Small intestine (tissue), 7 donors: ENCODE measurements at regions not wholly inside any gene's neighbourhood (a gene's known extent, or its start where the extent isn't known, plus 50 kb on each side); places are given as distances from the start of the nearest gene placed in this dataset.

Source experiments
- DNase-seq, 2 donors: peaks; one replicate each; pipeline versions ENCODE4 v3.0.0 to v3.0.0-alpha.2; 2013
- FAIRE-seq: peaks from 2 replicates; lab custom pipeline; 2012; peaks lifted over from hg19 to GRCh38; lab: Jason Lieb, UNC
- H3K27ac ChIP-seq, 3 donors: one replicate each; pipeline ENCODE4 v1.5.1; 2013; ENCODE audit warnings: low read length in 2 of 3, mild to moderate bottlenecking in 2 of 3, control low read depth in 1 of 3, inconsistent platforms in 1 of 3, low read depth in 1 of 3, moderate library complexity in 1 of 3
- H3K27me3 ChIP-seq, 3 donors: one replicate each; pipeline ENCODE4 v1.6.1; 2013; ENCODE audit warnings: low read length in 3 of 3, inconsistent platforms in 1 of 3; ENCODE audit not compliant: control insufficient read depth in 3 of 3, insufficient read depth in 3 of 3
- H3K36me3 ChIP-seq, 3 donors: one replicate each; pipeline ENCODE4 v1.6.1; 2013; ENCODE audit warnings: low read length in 3 of 3, inconsistent platforms in 1 of 3, low read depth in 1 of 3, mild to moderate bottlenecking in 1 of 3, moderate library complexity in 1 of 3; ENCODE audit not compliant: control insufficient read depth in 3 of 3, insufficient read depth in 2 of 3
- H3K4me1 ChIP-seq, 3 donors: one replicate each; pipeline ENCODE4 v1.6.1; 2013; ENCODE audit warnings: low read length in 2 of 3, inconsistent platforms in 1 of 3, low read depth in 1 of 3, mild to moderate bottlenecking in 1 of 3, moderate library complexity in 1 of 3; ENCODE audit not compliant: control insufficient read depth in 3 of 3, insufficient read depth in 2 of 3
- H3K4me3 ChIP-seq, 3 donors: one replicate each; pipeline ENCODE4 v1.5.1; 2013; ENCODE audit warnings: low read length in 3 of 3, control low read depth in 1 of 3, inconsistent platforms in 1 of 3, low read depth in 1 of 3, mild to moderate bottlenecking in 1 of 3, moderate library complexity in 1 of 3
- H3K9me3 ChIP-seq, 2 donors: one replicate each; pipeline ENCODE4 v1.6.1; 2013; ENCODE audit warnings: low read depth in 1 of 2, low read length in 1 of 2; ENCODE audit not compliant: control insufficient read depth in 2 of 2, insufficient read depth in 1 of 2
- WGBS, 3 donors: extraction: QIAGEN DNeasy Blood & Tissue Kit; methylation state at CpG; one replicate each; pipeline ENCODE4 v1.1.7; 2013; 5-methylcytosine and 5-hydroxymethylcytosine counted together
- donor health status: healthy with polysubstance abuse.
- donor health status: control.
- donor health status: control.
- donor health status: Bipolar disorder and iron deficiency.
- donor health status: healthy.

- FAIRE-seq (no peak), DNase-seq (no peak)
- no peaks in the 10 kb centered on the region for H3K36me3 ChIP-seq
- H3K27ac ChIP-seq: peak overlapping the region in 1 of 3 donors; percentile 64
- no peak overlapping the region for H3K4me3 ChIP-seq
- no peaks in the 10 kb centered on the region for H3K27me3 ChIP-seq
- H3K4me1 ChIP-seq: peaks cover 2 to 62% (median 3%) of the 10 kb centered on the region in 3 donors
- WGBS, 3 donors: 81 to 93% (median 89%) methylated on average over 2 of the region's 2 CpGs
- H3K9me3 ChIP-seq: no peaks in the 10 kb centered on the region
Measured at GRCh38 chr13:44814836-44815235, 174.4 kb downstream of the NUFIP1 start.

- H3K27ac ChIP-seq: peak overlapping the region in 1 of 3 donors; percentile 64
- 34 to 84% (median 54%) methylated on average over 2 of the region's 2 CpGs for WGBS, 3 donors
- no peaks in the 10 kb centered on the region for H3K9me3 ChIP-seq
- H3K4me3 ChIP-seq: no peak overlapping the region
- FAIRE-seq: no peak
- DNase-seq: peak; percentile 58 to 77
- peaks cover 2 to 62% (median 3%) of the 10 kb centered on the region in 3 donors for H3K4me1 ChIP-seq
- H3K36me3 ChIP-seq: no peaks in the 10 kb centered on the region
- H3K27me3 ChIP-seq: no peaks in the 10 kb centered on the region
Measured at GRCh38 chr13:44814161-44814560, 175.1 kb downstream of the NUFIP1 start.

GRCh38 chr13:44812818-44813217 is 176.5 kb downstream of the NUFIP1 start:
- FAIRE-seq: no peak
- Histone ChIP-seq H3K4me3 (no peak overlapping the region), H3K27ac (peak overlapping the region in 1 of 3 donors; percentile 64), H3K4me1 (peaks cover 2 to 53% (median 3%) of the 10 kb centered on the region in 3 donors), H3K9me3 (no peaks in the 10 kb centered on the region), H3K27me3 (no peaks in the 10 kb centered on the region), H3K36me3 (no peaks in the 10 kb centered on the region)
- WGBS, 3 donors: 69 to 80% (median 73%) methylated on average over 3 of the region's 3 CpGs
- no peak for DNase-seq

GRCh38 chr13:44810061-44810840 is 179.0 kb downstream of the NUFIP1 start:
- Histone ChIP-seq H3K4me1 (peaks cover 0 to 41% (median 2%) of the 10 kb centered on the region in 3 donors), H3K4me3 (no peak overlapping the region), H3K27me3 (no peaks in the 10 kb centered on the region), H3K27ac (no peak overlapping the region), H3K9me3 (no peaks in the 10 kb centered on the region), H3K36me3 (no peaks in the 10 kb centered on the region)
- DNase-seq: peak; percentile 42 to 46
- no peak for FAIRE-seq
- WGBS, 3 donors: 32 to 65% (median 50%) methylated on average over 5 of the region's 5 CpGs

GRCh38 chr13:44809190-44809589 is 180.1 kb downstream of the NUFIP1 start:
- FAIRE-seq (no peak), DNase-seq (no peak)
- Histone ChIP-seq H3K9me3 (no peaks in the 10 kb centered on the region), H3K4me1 (peaks cover 0 to 40% (median 2%) of the 10 kb centered on the region in 3 donors), H3K27me3 (no peaks in the 10 kb centered on the region), H3K27ac (no peak overlapping the region), H3K4me3 (no peak overlapping the region), H3K36me3 (no peaks in the 10 kb centered on the region)
- WGBS, 3 donors: 87 to 92% (median 88%) methylated on average over 9 of the region's 9 CpGs

GRCh38 chr13:44808185-44808584 is 181.1 kb downstream of the NUFIP1 start:
- Histone ChIP-seq H3K4me3 (no peak overlapping the region), H3K27me3 (no peaks in the 10 kb centered on the region), H3K9me3 (no peaks in the 10 kb centered on the region), H3K36me3 (no peaks in the 10 kb centered on the region), H3K4me1 (peaks cover 0 to 33% (median 0%) of the 10 kb centered on the region in 3 donors), H3K27ac (no peak overlapping the region)
- FAIRE-seq (no peak), DNase-seq (no peak)
- WGBS, 3 donors: 37 to 79% (median 43%) methylated on average over 1 of the region's 1 CpG

- no peak for FAIRE-seq
Measured at GRCh38 chr13:44807449-44808034, 181.7 kb downstream of the NUFIP1 start.

GRCh38 chr13:44806826-44807225 is 182.4 kb downstream of the NUFIP1 start:
- WGBS, 3 donors: 84 to 95% (median 89%) methylated on average over 10 of the region's 10 CpGs
- no peak for DNase-seq
- Histone ChIP-seq H3K9me3 (no peaks in the 10 kb centered on the region), H3K27ac (no peak overlapping the region), H3K4me1 (peaks cover 0 to 36% (median 0%) of the 10 kb centered on the region in 3 donors), H3K27me3 (no peaks in the 10 kb centered on the region), H3K4me3 (no peak overlapping the region), H3K36me3 (no peaks in the 10 kb centered on the region)
- FAIRE-seq: no peak

More at GRCh38 chr13:44807449-44808034, 181.7 kb downstream of the NUFIP1 start:
- no peaks in the 10 kb centered on the region for H3K36me3 ChIP-seq
- 90 to 91% (median 91%) methylated on average over 5 of the region's 5 CpGs for WGBS, 3 donors
- no peak overlapping the region for H3K4me3 ChIP-seq
- peaks cover 0 to 31% (median 0%) of the 10 kb centered on the region in 3 donors for H3K4me1 ChIP-seq
- no peak overlapping the region for H3K27ac ChIP-seq
- H3K9me3 ChIP-seq: no peaks in the 10 kb centered on the region
- DNase-seq: no peak
- H3K27me3 ChIP-seq: no peaks in the 10 kb centered on the region
